HEK293 (cell line): ENCODE measurements at regions not wholly inside any gene's neighbourhood (a gene's known extent, or its start where the extent isn't known, plus 50 kb on each side); places are given as distances from the start of the nearest gene placed in this dataset.

Source experiments
- CTCF ChIA-PET: fragments of 350-600 bp; formaldehyde crosslinking; extraction: SDS; loops from one replicate; lab custom pipeline; 2021; ENCODE audit warnings: antibody characterized with exemption; lab: Yijun Ruan, JAX
- POLR2A ChIA-PET: fragments of 300-600 bp; formaldehyde crosslinking; extraction: SDS; loops from one replicate; lab custom pipeline; 2020; ENCODE audit warnings: antibody characterized with exemption, inconsistent platforms; lab: Yijun Ruan, JAX
- H3K27ac ChIP-seq: fragments of 200-500 bp; sonication (Bioruptor generic); 2 replicates; pipeline ENCODE4 v1.5.1; 2014; ENCODE audit warnings: low read depth, low read length, control low read depth, inconsistent platforms; ENCODE audit errors: extremely low read depth
- H3K36me3 ChIP-seq, 2 experiments: fragments of 200-500 bp in 1 of 2; sonication (Bioruptor generic) in 1 of 2; 1 replicate in 1 of 2; 2 replicates in 1 of 2; pipeline ENCODE4 v1.5.1; 2014 to 2017; ENCODE audit warnings: inconsistent platforms in 2 of 2, low read length in 2 of 2; ENCODE audit not compliant: control insufficient read depth in 2 of 2, insufficient read depth in 1 of 2
- H3K4me1 ChIP-seq: fragments of 200-500 bp; sonication (Bioruptor generic); 2 replicates; pipeline ENCODE4 v1.5.1; 2014; ENCODE audit warnings: mild to moderate bottlenecking, low read length, inconsistent platforms; ENCODE audit not compliant: control insufficient read depth, insufficient read depth
- H3K4me3 ChIP-seq: 2 replicates; pipeline ENCODE4 v1.5.1; 2011; ENCODE audit warnings: low read depth, mild to moderate bottlenecking, control low read depth, low read length, moderate library complexity
- H3K9me3 ChIP-seq: fragments of 200-500 bp; sonication (Bioruptor generic); 2 replicates; pipeline ENCODE4 v1.5.1; 2014; ENCODE audit warnings: low read depth, low read length, inconsistent platforms; ENCODE audit not compliant: control insufficient read depth, insufficient read depth
- MYNN ChIP-seq: fragments of 450-650 bp; formaldehyde crosslinking; IDR thresholded peaks from 2 replicates; pipeline ENCODE4 v1.5.1; 2016; ENCODE audit warnings: missing biosample characterization, missing genetic modification characterization, borderline replicate concordance
- ZBTB10 ChIP-seq: fragments of 450-650 bp; formaldehyde crosslinking; IDR thresholded peaks from 2 replicates; pipeline ENCODE4 v1.5.1; 2016; ENCODE audit warnings: missing biosample characterization, missing genetic modification characterization
- ZBTB20 ChIP-seq: fragments of 450-650 bp; formaldehyde crosslinking; IDR thresholded peaks from 2 replicates; pipeline ENCODE4 v1.5.1; 2016; ENCODE audit warnings: missing biosample characterization, missing genetic modification characterization
- ZBTB48 ChIP-seq: fragments of 450-650 bp; formaldehyde crosslinking; IDR thresholded peaks from 2 replicates; pipeline ENCODE4 v1.5.1; 2016; ENCODE audit warnings: missing biosample characterization, missing genetic modification characterization
- ZBTB6 ChIP-seq: fragments of 450-650 bp; formaldehyde crosslinking; IDR thresholded peaks from 2 replicates; pipeline ENCODE4 v1.5.1; 2017; ENCODE audit warnings: missing biosample characterization, missing genetic modification characterization
- ZNF157 ChIP-seq: fragments of 450-650 bp; formaldehyde crosslinking; IDR thresholded peaks from 2 replicates; pipeline ENCODE4 v1.5.1; 2016; ENCODE audit warnings: missing biosample characterization, missing genetic modification characterization
- ZNF169 ChIP-seq: fragments of 450-650 bp; formaldehyde crosslinking; IDR thresholded peaks from 2 replicates; pipeline ENCODE4 v1.5.1; 2016; ENCODE audit warnings: missing biosample characterization, missing genetic modification characterization
- ZNF19 ChIP-seq: fragments of 450-650 bp; formaldehyde crosslinking; IDR thresholded peaks from 2 replicates; pipeline ENCODE4; 2016; ENCODE audit warnings: missing biosample characterization, missing genetic modification characterization, low read depth
- ZNF211 ChIP-seq: fragments of 450-650 bp; formaldehyde crosslinking; IDR thresholded peaks from 2 replicates; pipeline ENCODE4 v1.5.1; 2016; ENCODE audit warnings: low read depth, missing biosample characterization, missing genetic modification characterization
- ZNF280D ChIP-seq: fragments of 450-650 bp; formaldehyde crosslinking; IDR thresholded peaks from 2 replicates; pipeline ENCODE4 v1.5.1; 2016; ENCODE audit warnings: missing biosample characterization, missing genetic modification characterization
- ZNF530 ChIP-seq: fragments of 450-650 bp; formaldehyde crosslinking; IDR thresholded peaks from 2 replicates; pipeline ENCODE4 v1.5.1; 2016; ENCODE audit warnings: low read depth, missing biosample characterization, missing genetic modification characterization
- ZNF677 ChIP-seq: fragments of 450-650 bp; IDR thresholded peaks from 2 replicates; pipeline ENCODE4 v1.5.0; 2018; ENCODE audit warnings: missing biosample characterization, mild to moderate bottlenecking, missing genetic modification characterization, moderate library complexity
- ZNF791 ChIP-seq: fragments of 450-650 bp; formaldehyde crosslinking; IDR thresholded peaks from 2 replicates; pipeline ENCODE4 v1.5.1; 2016; ENCODE audit warnings: missing biosample characterization, missing genetic modification characterization
- TF ChIP-seq, protein P1 (sequence below): fragments of 450-650 bp; formaldehyde crosslinking; IDR thresholded peaks from 2 replicates; pipeline ENCODE4 v1.5.1; 2017; ENCODE audit warnings: missing biosample characterization, mild to moderate bottlenecking, missing genetic modification characterization, moderate library complexity
- TF ChIP-seq, protein P2 (sequence below): fragments of 450-650 bp; IDR thresholded peaks from 2 replicates; pipeline ENCODE4 v1.5.1; 2018; ENCODE audit warnings: missing biosample characterization, mild to moderate bottlenecking, missing genetic modification characterization
- TF ChIP-seq, protein P3 (sequence below): fragments of 450-650 bp; formaldehyde crosslinking; IDR thresholded peaks from 2 replicates; pipeline ENCODE4 v1.5.1; 2016; ENCODE audit warnings: missing biosample characterization, missing genetic modification characterization
- TF ChIP-seq, protein P4 (sequence below): fragments of 450-650 bp; formaldehyde crosslinking; IDR thresholded peaks from 2 replicates; pipeline ENCODE4 v1.5.1; 2016; ENCODE audit warnings: missing biosample characterization, missing genetic modification characterization

- H3K4me1 ChIP-seq = no peaks in the 10 kb centered on the region
- no peaks in the 10 kb centered on the region for H3K9me3 ChIP-seq
- no peak overlapping the region for H3K27ac ChIP-seq
- ChIA-PET POLR2A (no interaction called here), CTCF (interaction anchor here (1.2 to 4.8 kb wide), 2 partner anchors 245 kb away, joined by 4 to 52 read pairs; no protein-coding TSS in a partner anchor)
- H3K36me3 ChIP-seq = no peaks in the 10 kb centered on the region
- TF ChIP-seq, protein P1, sequence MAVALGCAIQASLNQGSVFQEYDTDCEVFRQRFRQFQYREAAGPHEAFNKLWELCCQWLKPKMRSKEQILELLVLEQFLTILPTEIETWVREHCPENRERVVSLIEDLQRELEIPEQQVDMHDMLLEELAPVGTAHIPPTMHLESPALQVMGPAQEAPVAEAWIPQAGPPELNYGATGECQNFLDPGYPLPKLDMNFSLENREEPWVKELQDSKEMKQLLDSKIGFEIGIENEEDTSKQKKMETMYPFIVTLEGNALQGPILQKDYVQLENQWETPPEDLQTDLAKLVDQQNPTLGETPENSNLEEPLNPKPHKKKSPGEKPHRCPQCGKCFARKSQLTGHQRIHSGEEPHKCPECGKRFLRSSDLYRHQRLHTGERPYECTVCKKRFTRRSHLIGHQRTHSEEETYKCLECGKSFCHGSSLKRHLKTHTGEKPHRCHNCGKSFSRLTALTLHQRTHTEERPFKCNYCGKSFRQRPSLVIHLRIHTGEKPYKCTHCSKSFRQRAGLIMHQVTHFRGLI (tag by site-specific recombination) = no peak
- TF ChIP-seq ZBTB10 (no peak), MYNN (tag by site-specific recombination) (no peak)
- TF ChIP-seq, protein P2, sequence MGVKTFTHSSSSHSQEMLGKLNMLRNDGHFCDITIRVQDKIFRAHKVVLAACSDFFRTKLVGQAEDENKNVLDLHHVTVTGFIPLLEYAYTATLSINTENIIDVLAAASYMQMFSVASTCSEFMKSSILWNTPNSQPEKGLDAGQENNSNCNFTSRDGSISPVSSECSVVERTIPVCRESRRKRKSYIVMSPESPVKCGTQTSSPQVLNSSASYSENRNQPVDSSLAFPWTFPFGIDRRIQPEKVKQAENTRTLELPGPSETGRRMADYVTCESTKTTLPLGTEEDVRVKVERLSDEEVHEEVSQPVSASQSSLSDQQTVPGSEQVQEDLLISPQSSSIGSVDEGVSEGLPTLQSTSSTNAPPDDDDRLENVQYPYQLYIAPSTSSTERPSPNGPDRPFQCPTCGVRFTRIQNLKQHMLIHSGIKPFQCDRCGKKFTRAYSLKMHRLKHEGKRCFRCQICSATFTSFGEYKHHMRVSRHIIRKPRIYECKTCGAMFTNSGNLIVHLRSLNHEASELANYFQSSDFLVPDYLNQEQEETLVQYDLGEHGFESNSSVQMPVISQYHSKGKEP (tag by site-specific recombination) = no peak
- no peak overlapping the region for H3K4me3 ChIP-seq
Observed at GRCh38 chr14:34094384-34094783, 143.5 kb upstream of the EGLN3 start.

GRCh38 chr14:34093883-34094282 lies 143.0 kb upstream of the EGLN3 start:
- POLR2A ChIA-PET = no interaction called here
- TF ChIP-seq ZNF169 (no peak), ZNF157 (tag by site-specific recombination) (no peak), ZBTB48 (no peak), ZBTB20 (tag by site-specific recombination) (no peak), ZBTB6 (tag by site-specific recombination) (no peak), ZNF530 (tag by site-specific recombination) (no peak), ZNF19 (tag by site-specific recombination) (no peak), ZNF280D (no peak), ZNF211 (tag by site-specific recombination) (no peak), ZNF791 (no peak), ZNF677 (tag by site-specific recombination) (no peak)
- TF ChIP-seq, protein P3, sequence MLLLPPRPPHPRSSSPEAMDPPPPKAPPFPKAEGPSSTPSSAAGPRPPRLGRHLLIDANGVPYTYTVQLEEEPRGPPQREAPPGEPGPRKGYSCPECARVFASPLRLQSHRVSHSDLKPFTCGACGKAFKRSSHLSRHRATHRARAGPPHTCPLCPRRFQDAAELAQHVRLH (tag by site-specific recombination) = no peak
- TF ChIP-seq, protein P4, sequence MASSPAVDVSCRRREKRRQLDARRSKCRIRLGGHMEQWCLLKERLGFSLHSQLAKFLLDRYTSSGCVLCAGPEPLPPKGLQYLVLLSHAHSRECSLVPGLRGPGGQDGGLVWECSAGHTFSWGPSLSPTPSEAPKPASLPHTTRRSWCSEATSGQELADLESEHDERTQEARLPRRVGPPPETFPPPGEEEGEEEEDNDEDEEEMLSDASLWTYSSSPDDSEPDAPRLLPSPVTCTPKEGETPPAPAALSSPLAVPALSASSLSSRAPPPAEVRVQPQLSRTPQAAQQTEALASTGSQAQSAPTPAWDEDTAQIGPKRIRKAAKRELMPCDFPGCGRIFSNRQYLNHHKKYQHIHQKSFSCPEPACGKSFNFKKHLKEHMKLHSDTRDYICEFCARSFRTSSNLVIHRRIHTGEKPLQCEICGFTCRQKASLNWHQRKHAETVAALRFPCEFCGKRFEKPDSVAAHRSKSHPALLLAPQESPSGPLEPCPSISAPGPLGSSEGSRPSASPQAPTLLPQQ (tag by site-specific recombination) = no peak

More at GRCh38 chr14:34093883-34094282, 143.0 kb upstream of the EGLN3 start:
- Histone ChIP-seq H3K9me3 (no peaks in the 10 kb centered on the region), H3K4me3 (no peak overlapping the region), H3K36me3 (no peaks in the 10 kb centered on the region), H3K27ac (no peak overlapping the region), H3K4me1 (no peaks in the 10 kb centered on the region)
- CTCF ChIA-PET = interaction anchor here (1.0 to 1.2 kb wide), 2 partner anchors 245 to 251 kb away, joined by 3 to 4 read pairs; no protein-coding TSS in a partner anchor
